GM18508 (cell line): ENCODE measurements at regions not wholly inside any gene's neighbourhood (a gene's known extent, or its start where the extent isn't known, plus 50 kb on each side); places are given as distances from the start of the nearest gene placed in this dataset.

ENCODE experiments used
- ATAC-seq: cut with Tn5 transposase; IDR thresholded peaks from one replicate; pipeline ENCODE4 v1.9.1; 2021; ENCODE audit warnings: moderate number of reproducible peaks; ENCODE audit not compliant: insufficient read depth, unreplicated experiment

DNA sequence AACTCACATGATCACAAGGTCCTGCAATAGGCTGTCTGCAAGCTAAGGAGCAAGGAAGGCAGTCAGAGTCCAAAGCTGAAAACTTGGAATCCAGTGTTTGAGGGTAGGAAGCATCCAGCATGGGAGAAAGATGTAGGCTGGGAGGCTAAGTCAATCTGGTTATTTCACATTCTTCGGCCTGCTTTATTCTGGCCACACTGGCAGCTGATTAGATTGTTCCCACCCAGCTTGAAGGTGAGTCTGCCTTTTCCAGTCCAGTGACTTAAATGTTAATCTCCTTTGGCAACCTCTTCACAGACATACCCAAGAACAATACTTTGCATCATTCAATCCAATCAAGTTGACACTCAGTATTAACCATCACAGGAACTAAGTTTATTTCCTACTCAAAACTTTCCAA lies 453.4 kb downstream of the TLE4 start:
- ATAC-seq = no peak

DNA sequence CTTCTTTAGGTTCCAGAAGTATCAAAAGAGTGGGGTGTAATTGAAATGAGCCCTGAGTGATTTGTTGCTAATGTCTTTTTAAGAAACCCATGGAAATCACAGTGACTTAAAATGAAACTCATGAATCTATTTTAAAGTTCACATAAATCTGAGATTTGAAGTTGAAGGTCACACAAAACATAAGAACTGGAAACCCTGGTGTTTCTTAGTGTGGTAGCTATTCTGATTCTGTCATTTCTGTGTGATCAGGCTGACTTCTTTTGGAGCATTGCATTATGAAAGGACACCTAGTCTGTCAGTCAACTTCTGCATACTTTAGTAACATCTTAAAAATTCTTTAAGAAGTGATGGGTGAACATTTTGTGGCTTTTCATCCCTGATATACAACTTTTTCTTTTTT lies 448.8 kb downstream of the TLE4 start:
- no peak for ATAC-seq

DNA sequence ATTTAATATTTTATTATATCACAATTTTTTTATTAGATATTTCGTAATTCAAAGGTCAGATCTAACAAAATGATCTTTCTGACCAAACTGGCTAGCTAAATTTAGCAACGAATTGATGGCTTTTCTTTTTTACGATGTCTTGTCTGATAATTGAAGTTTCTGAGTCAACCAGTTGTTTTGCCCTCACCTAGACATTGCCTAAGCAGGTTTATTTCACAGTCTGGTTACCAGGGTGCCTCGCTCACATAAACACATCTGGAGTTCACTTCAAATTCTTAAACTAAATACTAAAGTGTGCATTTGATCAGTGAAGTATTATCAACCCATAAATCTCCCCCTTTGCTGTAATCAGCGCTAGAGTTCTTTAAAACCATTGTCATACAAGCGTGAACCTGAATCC lies 448.3 kb downstream of the TLE4 start:
- ATAC-seq = no peak

GRCh38 chr9:80013891-80014290 lies 442.1 kb downstream of the TLE4 start:
- ATAC-seq = no peak

DNA sequence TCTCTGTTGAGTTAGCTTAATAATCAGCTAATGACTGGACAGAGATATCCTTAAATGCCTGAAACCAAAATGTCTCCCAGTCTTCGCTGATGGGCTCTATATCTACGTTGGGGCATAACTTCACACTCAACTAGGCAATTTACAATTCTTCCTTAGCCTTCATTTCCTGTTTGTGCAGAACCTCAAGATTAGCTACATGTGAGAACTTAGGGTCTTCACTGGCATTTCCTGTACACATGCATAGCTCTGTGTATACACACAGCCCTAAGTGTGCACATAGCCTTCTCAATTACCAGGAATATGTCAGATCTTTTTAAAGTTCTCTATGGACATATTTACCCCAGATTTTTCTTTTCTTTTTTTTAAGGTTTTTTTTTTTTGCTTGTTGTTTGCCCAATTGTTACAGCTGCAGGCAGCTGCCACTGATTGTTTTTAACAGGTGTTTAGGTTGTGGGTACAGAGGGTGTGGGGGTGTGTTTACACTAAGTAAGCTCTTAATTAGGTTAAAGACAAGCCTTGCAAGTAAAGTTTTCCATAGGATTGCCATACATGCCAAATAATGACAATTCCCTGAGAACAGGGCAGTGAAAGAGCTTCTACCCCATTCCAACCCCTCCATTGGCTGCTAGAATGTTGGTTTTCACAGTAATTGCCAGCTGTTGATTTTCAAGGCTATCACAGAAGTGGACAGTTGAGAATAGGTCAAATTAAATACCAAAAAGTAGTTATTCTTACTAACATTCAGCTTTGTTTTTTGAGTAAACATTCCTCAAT lies 441.0 kb downstream of the TLE4 start:
- ATAC-seq = no peak

GRCh38 chr9:80009204-80009603 lies 437.4 kb downstream of the TLE4 start:
- ATAC-seq = no peak

- ATAC-seq = no peak
Observed at GRCh38 chr9:80004714-80005113, 432.9 kb downstream of the TLE4 start.

GRCh38 chr9:79990536-79990935 lies 418.8 kb downstream of the TLE4 start:
- ATAC-seq = no peak

DNA sequence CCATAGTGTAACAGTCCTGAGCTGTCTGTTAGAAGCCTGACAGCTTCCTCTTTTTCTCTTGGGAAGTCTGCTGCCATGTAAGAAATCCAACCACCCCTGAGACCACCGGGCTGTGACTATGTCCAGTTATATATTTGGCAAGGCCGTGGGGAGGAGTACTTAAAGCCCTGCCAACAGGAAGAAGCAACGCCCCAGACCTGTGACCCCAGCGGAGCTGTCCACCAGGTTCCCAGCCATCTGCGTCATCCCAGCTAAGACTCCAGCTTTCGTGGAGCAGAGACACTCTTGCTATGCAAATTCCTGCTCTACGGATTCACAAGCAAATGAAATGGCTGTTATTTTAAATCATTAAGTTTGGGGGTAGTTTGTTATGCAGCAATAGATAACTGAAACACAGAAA lies 417.3 kb downstream of the TLE4 start:
- ATAC-seq = no peak

GRCh38 chr9:79988126-79988525 lies 416.4 kb downstream of the TLE4 start:
- ATAC-seq = no peak

DNA sequence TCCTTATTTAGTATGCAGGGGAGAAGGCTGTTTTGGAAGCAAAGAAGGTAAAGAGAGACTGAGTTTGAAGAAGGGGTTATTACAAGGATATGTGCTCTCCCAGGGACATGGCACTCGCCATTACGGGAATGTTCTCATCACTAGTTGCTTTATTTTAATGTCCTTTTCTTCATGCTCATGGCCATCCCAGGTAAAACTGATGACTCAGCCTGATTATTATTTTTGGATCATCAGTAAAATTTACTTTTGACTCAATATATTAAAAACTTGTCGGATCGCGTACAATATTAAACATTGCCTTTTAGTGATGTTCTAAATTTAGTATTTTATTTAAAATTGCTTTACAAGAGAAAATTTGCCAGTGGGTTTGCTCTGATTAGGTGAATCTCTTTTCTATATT lies 414.7 kb downstream of the TLE4 start:
- no peak for ATAC-seq

GRCh38 chr9:79985772-79986171 lies 414.0 kb downstream of the TLE4 start:
- no peak for ATAC-seq

GRCh38 chr9:79985264-79985663 lies 413.5 kb downstream of the TLE4 start:
- ATAC-seq = no peak

- ATAC-seq = no peak
Observed at GRCh38 chr9:79984429-79985067, 412.8 kb downstream of the TLE4 start.

GRCh38 chr9:79980432-79980831 lies 408.7 kb downstream of the TLE4 start:
- ATAC-seq = no peak

DNA sequence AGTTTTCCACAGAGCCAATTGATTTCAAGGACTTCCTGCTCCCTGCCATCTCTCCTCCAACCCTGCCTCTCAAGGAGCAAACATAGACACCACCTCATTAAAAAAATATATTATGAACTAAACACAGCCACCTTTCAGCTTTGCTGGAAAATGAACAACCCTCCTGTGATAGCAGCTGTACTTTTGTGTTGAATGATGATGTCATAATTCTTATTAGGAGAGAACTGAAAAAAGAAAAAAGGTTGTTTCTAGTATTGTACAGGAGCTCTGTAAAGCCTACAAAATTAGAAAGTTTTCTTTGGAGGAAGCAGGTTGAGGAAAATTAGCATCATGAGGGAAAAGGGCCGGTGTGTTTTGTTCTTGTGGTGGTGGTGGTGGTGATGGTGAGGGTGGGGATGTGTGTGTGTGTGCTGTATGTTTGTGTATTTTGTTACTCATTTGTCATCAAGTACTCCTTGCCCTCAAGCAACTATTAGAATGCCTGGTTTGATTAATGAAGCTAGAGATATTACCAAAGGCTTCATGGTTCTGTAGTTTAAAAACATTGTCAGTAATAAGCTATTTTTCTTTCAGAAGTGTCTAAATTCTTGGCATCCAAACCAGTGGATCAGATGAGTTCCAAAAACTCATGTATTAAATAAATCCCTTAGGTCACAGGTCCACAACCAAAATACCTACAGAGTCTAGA lies 405.9 kb downstream of the TLE4 start:
- no peak for ATAC-seq

DNA sequence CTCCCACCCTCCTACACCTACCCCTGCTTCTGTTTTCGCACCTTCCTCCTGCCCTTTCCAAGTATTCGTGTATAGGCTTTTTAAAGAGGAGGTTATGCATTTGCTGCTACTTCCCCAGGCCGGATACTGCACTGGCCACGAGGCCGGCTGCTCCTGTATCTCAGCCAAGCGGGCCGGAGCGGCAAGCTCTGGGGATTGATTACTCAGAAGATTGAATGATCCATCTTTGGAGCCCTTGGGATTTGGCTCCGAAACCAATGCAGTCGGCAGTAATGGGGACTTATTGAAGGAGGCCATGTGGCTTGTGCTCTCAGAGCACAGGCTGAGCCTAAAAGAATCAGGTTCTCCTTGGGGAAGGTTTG lies 405.3 kb downstream of the TLE4 start:
- ATAC-seq = no peak

GRCh38 chr9:79976257-79977073 lies 404.7 kb downstream of the TLE4 start:
- ATAC-seq = no peak

GRCh38 chr9:79975621-79976256 lies 404.0 kb downstream of the TLE4 start:
- no peak for ATAC-seq

GRCh38 chr9:79974806-79975422 lies 403.1 kb downstream of the TLE4 start:
- no peak for ATAC-seq
